Stimulated activated CD4-positive, alpha-beta T cell treated with anti-CD3 and anti-CD28 coated beads, Interleukin-12 subunit alpha, Interleukin-12 subunit beta, amount 100 ng/mL, for 48 hours (primary cell): ENCODE measurements at regions not wholly inside any gene's neighbourhood (a gene's known extent, or its start where the extent isn't known, plus 50 kb on each side); places are given as distances from the start of the nearest gene placed in this dataset.
"Not testable (repeated sequence)": the region's sequence is repeated elsewhere in the genome, so short reads cannot be mapped to it uniquely, and the experiment has no call there.

ENCODE experiments used
- DNase-seq, 3 donors: peaks; one replicate each; pipeline ENCODE4 v3.0.0-alpha.2; 2020; ENCODE audit warnings: low read depth in 2 of 3, low spot score in 1 of 3

GRCh38 chr1:120659133-120659532, 64.6 kb upstream of the NBPF26 start:
- not testable (repeated sequence) for DNase-seq

- not testable (repeated sequence) for DNase-seq
Observed at GRCh38 chr1:120664376-120665249, 59.1 kb upstream of the NBPF26 start.

- peak in 1 of 3 donors; percentile 0 for DNase-seq
Observed at GRCh38 chr1:120665250-120665577, 58.5 kb upstream of the NBPF26 start.

- not testable (repeated sequence) for DNase-seq
Observed at GRCh38 chr1:120668187-120668586, 55.6 kb upstream of the NBPF26 start.
